ENCODE measurements at regions not wholly inside any gene's neighbourhood (a gene's known extent, or its start where the extent isn't known, plus 50 kb on each side); places are given as distances from the start of the nearest gene placed in this dataset.

- POLR2A ChIA-PET: no interaction called here
- Histone ChIP-seq H3K4me1 (ENCODE audit: control insufficient read depth in 1 of 2, insufficient read depth in 2 of 2, low read depth in 1 of 2, low read length in 1 of 2) (no peaks in the 10 kb centered on the region), H3K27ac (ENCODE audit: low read depth in 2 of 2, low read length in 1 of 2) (no peak overlapping the region), H3K9ac (no peak overlapping the region), H3K4me3 (ENCODE audit: low read depth in 2 of 2, low read length in 1 of 2) (no peak overlapping the region), H3K9me3 (no peaks in the 10 kb centered on the region), H3F3A (replicated peaks; ENCODE audit: insufficient read depth) (no peaks in the 10 kb centered on the region), H3K9me2 (no peaks in the 10 kb centered on the region), H3K27me3 (ENCODE audit: insufficient read depth) (no peaks in the 10 kb centered on the region), H3K4me2 (no peak overlapping the region), H4K20me1 (ENCODE audit: insufficient read depth) (no peaks in the 10 kb centered on the region), H3K79me2 (ENCODE audit: insufficient read depth) (no peaks in the 10 kb centered on the region), H3K36me3 (replicated peaks in 1 of 2; ENCODE audit: control insufficient read depth in 1 of 2, insufficient read depth in 2 of 2, low read length in 1 of 2) (no peaks in the 10 kb centered on the region), H2AFZ (ENCODE audit: low read depth) (no peak overlapping the region)
- CTCF ChIA-PET: interaction anchor here (0.8 kb wide), 1 partner anchor 13 kb away, joined by 3 read pairs; no protein-coding TSS in a partner anchor
- 0% methylated on average over 1 of the region's 1 CpG for WGBS (ENCODE audit: low lambda C conversion rate)
- no peak for TF ChIP-seq JUND (IDR thresholded peaks at IDR 0.05)
- no peak for TF ChIP-seq TAF1 (IDR thresholded peaks at IDR 0.05; ENCODE audit: borderline replicate concordance, low read depth, low read length)
- TF ChIP-seq FOXM1 (IDR thresholded peaks at IDR 0.05; ENCODE audit: low read depth): no peak
- TF ChIP-seq SMC3 (IDR thresholded peaks at IDR 0.05; ENCODE audit: low read depth, low read length): no peak
- no peak for TF ChIP-seq ELF1 (IDR thresholded peaks at IDR 0.05)
- TF ChIP-seq FOXJ3 (CRISPR knock-in tag; IDR thresholded peaks at IDR 0.05): no peak
- no peak for TF ChIP-seq RAD21 (IDR thresholded peaks at IDR 0.05; ENCODE audit: low read length)
- TF ChIP-seq YY1 (IDR thresholded peaks at IDR 0.05; ENCODE audit: low read depth): no peak
- no peak for TF ChIP-seq TEAD4 (IDR thresholded peaks at IDR 0.05; ENCODE audit: borderline replicate concordance, insufficient read depth)
- TF ChIP-seq NRF1 (IDR thresholded peaks at IDR 0.05; ENCODE audit: low read depth, low read length): no peak
- TF ChIP-seq NFIC (IDR thresholded peaks at IDR 0.05; ENCODE audit: borderline replicate concordance): no peak
- TF ChIP-seq POLR2AphosphoS5 (IDR thresholded peaks at IDR 0.05; ENCODE audit: low read depth, low read length): no peak
- no peak for TF ChIP-seq RXRA (IDR thresholded peaks at IDR 0.05; ENCODE audit: borderline replicate concordance, low read depth)
- no peak for TF ChIP-seq MAX (IDR thresholded peaks at IDR 0.05; ENCODE audit: low read depth)
- no peak for DNase-seq
These were observed 313.5 kb upstream of the MANEA start for GRCh38 chr6:95263840-95264239.

GRCh38 chr6:95266537-95267258, 310.6 kb upstream of the MANEA start:
- Histone ChIP-seq H3K4me2 (no peak overlapping the region), H3K9me3 (no peaks in the 10 kb centered on the region), H3K9ac (no peak overlapping the region), H3K27ac (ENCODE audit: low read depth in 2 of 2, low read length in 1 of 2) (no peak overlapping the region), H3F3A (replicated peaks; ENCODE audit: insufficient read depth) (no peaks in the 10 kb centered on the region), H3K4me3 (ENCODE audit: low read depth in 2 of 2, low read length in 1 of 2) (no peak overlapping the region), H3K36me3 (replicated peaks in 1 of 2; ENCODE audit: control insufficient read depth in 1 of 2, insufficient read depth in 2 of 2, low read length in 1 of 2) (no peaks in the 10 kb centered on the region), H3K9me2 (no peaks in the 10 kb centered on the region), H3K4me1 (ENCODE audit: control insufficient read depth in 1 of 2, insufficient read depth in 2 of 2, low read depth in 1 of 2, low read length in 1 of 2) (no peaks in the 10 kb centered on the region), H4K20me1 (ENCODE audit: insufficient read depth) (no peaks in the 10 kb centered on the region), H2AFZ (ENCODE audit: low read depth) (no peak overlapping the region), H3K79me2 (ENCODE audit: insufficient read depth) (no peaks in the 10 kb centered on the region), H3K27me3 (ENCODE audit: insufficient read depth) (no peaks in the 10 kb centered on the region)
- no peak for DNase-seq
- 28% methylated on average over 4 of the region's 4 CpGs for WGBS (ENCODE audit: low lambda C conversion rate)
- ChIA-PET POLR2A (no interaction called here), CTCF (interaction anchor here (2.0 kb wide), 1 partner anchor 64 kb away, joined by 6 read pairs; no protein-coding TSS in a partner anchor)
- TF ChIP-seq GABPA (IDR thresholded peaks at IDR 0.05; ENCODE audit: low read depth) (no peak), FOXJ3 (CRISPR knock-in tag; IDR thresholded peaks at IDR 0.05) (no peak), CHD2 (IDR thresholded peaks at IDR 0.05; ENCODE audit: low read length, partially characterized antibody) (no peak), POLR2AphosphoS5 (IDR thresholded peaks at IDR 0.05; ENCODE audit: low read depth, low read length) (no peak)
